Ectodermal cell (in vitro differentiated cells): ENCODE measurements at regions not wholly inside any gene's neighbourhood (a gene's known extent, or its start where the extent isn't known, plus 50 kb on each side); places are given as distances from the start of the nearest gene placed in this dataset.
"Not testable (repeated sequence)": the region's sequence is repeated elsewhere in the genome, so short reads cannot be mapped to it uniquely, and the experiment has no call there.

Experiments used
- H3K27ac ChIP-seq: 2 replicates; pipeline ENCODE4 v1.7.0; 2013; ENCODE audit warnings: mild to moderate bottlenecking, low read depth, low read length; ENCODE audit not compliant: insufficient read depth, poor library complexity, severe bottlenecking
- H3K27me3 ChIP-seq: 2 replicates; pipeline ENCODE4 v1.7.0; 2013; ENCODE audit warnings: mild to moderate bottlenecking, low read length; ENCODE audit not compliant: insufficient read depth, control insufficient read depth, poor library complexity, severe bottlenecking
- H3K36me3 ChIP-seq: one replicate; pipeline ENCODE4 v1.7.0; 2013; ENCODE audit warnings: low read length; ENCODE audit not compliant: control insufficient read depth, insufficient read depth
- H3K4me1 ChIP-seq: one replicate; pipeline ENCODE4 v1.7.0; 2013; ENCODE audit warnings: low read length; ENCODE audit not compliant: control insufficient read depth, insufficient read depth
- H3K4me3 ChIP-seq: 2 replicates; pipeline ENCODE4 v1.7.0; 2013; ENCODE audit warnings: low read depth, low read length, control low read depth; ENCODE audit not compliant: insufficient read depth
- H3K9me3 ChIP-seq: 2 replicates; pipeline ENCODE4 v1.7.0; 2013; ENCODE audit warnings: mild to moderate bottlenecking, low read length, moderate library complexity; ENCODE audit not compliant: control insufficient read depth
- WGBS, 2 experiments: methylation state at CpG; one replicate each; pipeline ENCODE4 v1.1.7; 2013; ENCODE audit warnings: missing lambda C conversion rate in 2 of 2; 5-methylcytosine and 5-hydroxymethylcytosine counted together

DNA sequence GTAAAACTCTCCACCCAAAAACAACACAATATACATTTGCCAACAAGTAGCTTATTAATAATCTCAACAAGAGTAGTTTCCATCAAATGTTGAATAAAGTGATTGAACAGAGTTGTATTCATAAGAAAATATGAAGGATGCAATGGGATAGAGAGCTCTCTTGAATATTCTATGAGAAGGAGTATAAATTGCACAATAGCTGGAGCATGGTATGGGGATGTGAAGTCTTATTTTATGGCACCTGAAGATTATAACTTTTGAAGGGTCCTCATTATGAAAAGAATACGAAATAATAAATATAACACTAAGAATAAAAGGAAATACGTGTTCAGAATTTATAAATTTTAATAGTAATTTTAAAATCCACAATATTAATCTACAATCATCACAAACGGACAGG, 1415.1 kb downstream of the KCNT2 start:
- WGBS, 2 experiments = no CpG with 5 or more reads among the region's 3 CpGs
- no peaks in the 10 kb centered on the region for H3K9me3 ChIP-seq
- H3K4me3 ChIP-seq = no peak overlapping the region
- H3K4me1 ChIP-seq = no peaks in the 10 kb centered on the region
- H3K27ac ChIP-seq = no peak overlapping the region
- H3K27me3 ChIP-seq = no peaks in the 10 kb centered on the region
- no peaks in the 10 kb centered on the region for H3K36me3 ChIP-seq

DNA sequence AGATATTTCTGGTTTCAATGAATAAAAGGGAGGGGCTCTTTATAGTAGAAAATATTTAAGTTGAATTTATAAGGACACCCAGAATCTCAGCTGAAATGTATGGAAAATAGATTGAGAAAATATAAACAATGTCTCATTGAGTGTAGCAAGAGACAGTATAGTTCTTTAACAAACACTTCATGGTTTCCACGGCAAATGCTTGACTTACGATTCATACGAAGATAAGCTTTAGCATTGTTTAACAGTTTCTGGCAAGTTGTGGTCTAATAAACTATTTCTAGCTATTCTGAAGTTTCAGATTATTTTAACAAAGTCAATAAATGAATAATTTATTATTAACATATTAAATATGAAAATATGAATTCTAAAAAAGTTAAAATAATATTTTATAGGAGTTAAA, 1419.4 kb downstream of the KCNT2 start:
- no peak overlapping the region for H3K4me3 ChIP-seq
- H3K36me3 ChIP-seq = no peaks in the 10 kb centered on the region
- H3K4me1 ChIP-seq = no peaks in the 10 kb centered on the region
- no peaks in the 10 kb centered on the region for H3K27me3 ChIP-seq
- H3K9me3 ChIP-seq = no peaks in the 10 kb centered on the region
- 98 to 100% methylated on average over 1 to 3 of the region's 3 CpGs for WGBS, 2 experiments
- no peak overlapping the region for H3K27ac ChIP-seq

DNA sequence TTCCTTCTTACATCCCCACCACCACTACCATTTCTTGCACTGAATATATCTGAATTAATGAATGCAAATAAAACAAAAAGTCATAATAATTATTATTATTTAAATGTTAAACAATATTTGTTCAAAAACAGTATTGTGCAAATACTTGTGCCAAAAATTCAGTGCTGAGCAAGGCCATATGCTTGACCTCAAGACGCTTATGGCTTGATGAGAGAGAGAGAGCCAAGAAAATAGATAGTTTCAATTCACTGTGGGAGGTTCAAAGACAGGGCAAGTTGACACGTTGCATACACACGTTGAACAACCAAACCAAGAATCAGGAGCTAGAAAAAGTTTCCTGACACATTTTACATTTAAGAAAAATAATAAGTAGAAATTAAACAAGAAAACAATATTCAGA, 1421.7 kb downstream of the KCNT2 start:
- no peak overlapping the region for H3K27ac ChIP-seq
- H3K4me1 ChIP-seq = no peaks in the 10 kb centered on the region
- no peaks in the 10 kb centered on the region for H3K9me3 ChIP-seq
- H3K27me3 ChIP-seq = no peaks in the 10 kb centered on the region
- 92 to 93% methylated on average over 1 to 3 of the region's 3 CpGs for WGBS, 2 experiments
- no peak overlapping the region for H3K4me3 ChIP-seq
- no peaks in the 10 kb centered on the region for H3K36me3 ChIP-seq

DNA sequence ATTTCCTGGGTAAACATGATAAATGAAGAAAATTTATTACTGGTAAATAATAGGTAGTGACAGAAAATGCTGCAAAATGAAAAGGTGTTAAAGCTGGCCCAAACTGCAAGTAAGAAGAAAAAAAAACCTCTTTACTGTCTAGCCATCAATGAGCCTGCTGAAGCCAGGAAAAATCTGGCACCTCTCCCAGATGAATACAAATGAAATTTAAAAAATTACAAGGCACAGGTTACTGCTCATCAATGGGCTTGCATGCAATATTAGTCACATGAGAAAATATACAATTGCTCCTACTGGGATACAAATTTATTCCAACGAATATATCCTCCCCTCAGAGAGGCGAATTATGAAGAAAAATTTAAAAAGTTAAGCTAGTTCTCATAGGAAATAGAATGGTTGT, 1422.5 kb downstream of the KCNT2 start:
- WGBS, 2 experiments = 79% methylated on average over 2 of the region's 2 CpGs; no CpG with 5 or more reads in 1 of the 2 experiments

DNA sequence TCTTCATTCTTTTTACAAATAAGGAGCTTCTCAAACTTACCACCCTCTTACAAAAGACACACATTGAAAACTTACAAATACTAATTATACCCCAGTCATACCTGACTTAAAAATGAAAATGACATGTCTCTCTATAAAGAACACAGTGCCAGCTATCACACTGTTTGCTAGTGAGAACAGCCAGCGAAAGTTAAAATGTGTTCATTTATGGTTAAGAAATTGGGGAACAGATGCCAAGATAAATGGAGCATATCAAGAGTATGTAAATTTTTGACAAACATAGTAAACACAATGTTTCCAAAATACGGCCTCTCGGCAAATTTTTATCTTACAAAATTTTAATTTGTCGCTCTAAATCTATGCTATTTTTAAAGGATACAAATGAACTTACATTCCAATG, 1422.9 kb downstream of the KCNT2 start:
- Histone ChIP-seq H3K4me3 (no peak overlapping the region), H3K27me3 (no peaks in the 10 kb centered on the region), H3K36me3 (no peaks in the 10 kb centered on the region), H3K4me1 (no peaks in the 10 kb centered on the region), H3K27ac (no peak overlapping the region), H3K9me3 (no peaks in the 10 kb centered on the region)
- 98% methylated on average over 3 of the region's 4 CpGs; no CpG with 5 or more reads in 1 of the 2 experiments for WGBS, 2 experiments

More for the DNA sequence above, 1422.5 kb downstream of the KCNT2 start:
- Histone ChIP-seq H3K27ac (no peak overlapping the region), H3K4me3 (no peak overlapping the region), H3K4me1 (no peaks in the 10 kb centered on the region), H3K27me3 (no peaks in the 10 kb centered on the region), H3K36me3 (no peaks in the 10 kb centered on the region), H3K9me3 (no peaks in the 10 kb centered on the region)

DNA sequence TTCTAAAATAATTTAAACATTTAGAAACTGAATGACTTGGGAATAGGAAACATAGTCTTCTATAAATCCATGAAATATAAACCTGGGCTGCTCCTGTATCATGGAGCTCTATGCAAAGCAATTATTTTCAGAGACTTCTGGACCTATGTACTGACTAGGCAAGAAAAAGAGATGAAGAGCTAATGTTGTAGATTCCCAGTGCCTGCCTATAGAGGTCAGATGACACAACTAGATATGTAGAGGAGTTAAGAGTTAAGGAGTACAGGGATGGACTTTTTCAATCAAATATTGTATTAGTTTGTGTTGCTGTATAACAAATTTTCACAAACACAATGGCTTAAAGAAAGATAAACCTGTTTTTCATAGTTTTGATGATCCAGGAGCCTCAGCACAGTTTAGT, 1434.5 kb downstream of the KCNT2 start:
- Histone ChIP-seq H3K36me3 (no peaks in the 10 kb centered on the region), H3K27me3 (no peaks in the 10 kb centered on the region), H3K27ac (no peak overlapping the region), H3K4me3 (no peak overlapping the region), H3K9me3 (no peaks in the 10 kb centered on the region), H3K4me1 (no peaks in the 10 kb centered on the region)

DNA sequence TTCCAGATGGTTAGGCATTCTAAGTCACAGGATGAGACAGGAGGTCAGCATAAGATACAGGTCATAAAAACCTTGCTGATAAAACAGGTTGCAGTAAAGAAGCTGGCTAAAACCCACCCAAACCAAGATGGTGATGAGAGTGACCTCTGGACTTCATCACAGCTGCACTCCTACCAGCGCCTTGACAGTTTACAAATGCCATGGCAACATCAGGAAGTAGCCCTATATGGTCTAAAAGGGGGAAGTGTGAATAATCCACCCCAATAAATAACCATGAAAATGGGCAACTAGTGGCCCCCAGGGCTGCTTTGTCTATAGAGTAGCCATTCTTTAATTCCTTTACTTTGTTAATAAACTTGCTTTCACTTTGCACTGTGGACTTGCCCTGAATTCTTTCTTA, 1448.4 kb downstream of the KCNT2 start:
- not testable (repeated sequence) for H3K9me3 ChIP-seq, H3K36me3 ChIP-seq, H3K27me3 ChIP-seq, H3K27ac ChIP-seq, H3K4me1 ChIP-seq, H3K4me3 ChIP-seq
- WGBS, 2 experiments = 69 to 89% methylated on average over 1 of the region's 1 CpG

DNA sequence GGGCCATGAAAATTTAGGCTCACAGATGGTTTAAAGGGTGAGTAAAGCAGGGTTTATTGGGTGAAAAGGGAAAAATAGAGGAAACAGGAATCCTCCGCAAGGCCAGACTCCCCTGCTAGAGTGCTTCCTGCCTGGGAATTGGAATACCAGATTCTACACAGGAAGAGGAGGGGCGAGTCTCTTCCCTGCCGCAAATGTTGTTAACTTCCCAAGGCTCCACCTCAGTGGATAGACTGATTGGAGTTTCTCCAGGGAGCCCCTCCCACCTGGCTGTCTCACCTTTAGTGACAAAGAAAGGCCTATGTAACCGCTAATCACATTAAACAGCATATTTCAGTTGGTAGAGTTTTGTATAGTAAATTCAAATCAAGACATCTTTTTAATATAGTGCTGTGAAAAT, 1450.1 kb downstream of the KCNT2 start:
- no peak overlapping the region for H3K4me3 ChIP-seq
- no peaks in the 10 kb centered on the region for H3K9me3 ChIP-seq
- H3K4me1 ChIP-seq = peaks cover 3% of the 10 kb centered on the region
- H3K27ac ChIP-seq = no peak overlapping the region
- H3K27me3 ChIP-seq = no peaks in the 10 kb centered on the region
- no peaks in the 10 kb centered on the region for H3K36me3 ChIP-seq
- 91 to 92% methylated on average over 3 of the region's 4 CpGs for WGBS, 2 experiments

DNA sequence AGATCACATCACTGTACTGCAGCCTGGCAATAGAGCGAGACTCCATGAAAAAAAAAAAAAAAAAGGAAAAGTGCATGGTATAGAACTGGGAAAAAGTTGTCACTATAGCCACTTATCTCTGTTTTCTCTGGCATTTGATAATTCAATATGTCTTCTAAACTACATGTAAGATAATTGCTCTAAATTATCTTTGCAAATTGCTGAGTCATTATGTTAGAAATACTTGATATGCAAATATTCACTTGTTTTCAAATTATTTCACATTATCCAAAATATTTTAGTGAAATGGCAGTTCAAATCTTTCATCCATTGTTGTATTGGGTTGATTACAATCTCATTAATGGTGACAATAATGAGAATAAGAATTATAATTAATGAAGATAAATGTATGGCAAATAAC, 1455.1 kb downstream of the KCNT2 start:
- no peaks in the 10 kb centered on the region for H3K36me3 ChIP-seq
- WGBS, 2 experiments = 87 to 91% methylated on average over 1 of the region's 1 CpG

DNA sequence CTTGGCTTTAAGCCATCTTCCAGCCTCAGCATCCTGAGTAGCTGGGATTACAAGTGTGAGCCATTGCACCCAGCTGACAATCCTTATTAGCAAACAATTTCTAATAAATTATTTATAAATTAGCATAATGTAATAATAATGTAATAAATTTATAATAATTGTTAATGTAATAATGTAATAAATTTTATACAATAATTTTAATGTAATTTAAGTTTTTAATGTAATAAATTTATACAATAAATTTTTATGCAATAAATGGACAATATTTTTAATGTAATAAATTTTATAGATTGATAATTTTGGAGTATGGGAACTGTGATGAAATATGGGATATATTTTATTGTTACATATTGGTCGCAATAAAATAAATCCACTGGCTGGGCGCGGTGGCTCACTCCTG, 1457.5 kb downstream of the KCNT2 start:
- H3K9me3 ChIP-seq = no peaks in the 10 kb centered on the region
- H3K27ac ChIP-seq = no peak overlapping the region
- no peak overlapping the region for H3K4me3 ChIP-seq
- no peaks in the 10 kb centered on the region for H3K27me3 ChIP-seq
- no peaks in the 10 kb centered on the region for H3K36me3 ChIP-seq
- no peaks in the 10 kb centered on the region for H3K4me1 ChIP-seq
- WGBS, 2 experiments = 97 to 100% methylated on average over 3 of the region's 3 CpGs

More for the DNA sequence above, 1455.1 kb downstream of the KCNT2 start:
- H3K9me3 ChIP-seq = no peaks in the 10 kb centered on the region
- no peaks in the 10 kb centered on the region for H3K4me1 ChIP-seq
- no peaks in the 10 kb centered on the region for H3K27me3 ChIP-seq
- no peak overlapping the region for H3K27ac ChIP-seq
- H3K4me3 ChIP-seq = no peak overlapping the region

DNA sequence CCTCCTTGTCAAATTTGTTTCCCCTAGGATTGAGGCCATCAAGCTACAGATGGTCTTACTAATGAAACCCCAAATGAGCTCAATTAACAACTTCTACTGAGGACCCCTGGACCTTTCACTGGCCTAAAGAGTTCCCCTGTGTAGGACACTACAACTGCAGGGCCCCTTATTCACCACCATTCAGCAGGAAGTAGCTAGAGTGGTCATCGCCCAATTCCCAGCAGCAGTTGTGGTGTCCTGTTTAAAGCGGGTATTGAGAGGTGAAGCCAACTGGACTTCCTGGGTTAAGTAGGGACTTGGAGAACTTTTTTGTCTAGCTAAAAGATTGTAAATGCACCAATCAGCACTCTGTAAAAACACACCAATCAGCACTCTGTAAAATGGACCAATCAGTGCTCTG, 1466.9 kb downstream of the KCNT2 start:
- WGBS, 2 experiments = 96 to 100% methylated on average over 2 of the region's 2 CpGs
- Histone ChIP-seq H3K4me3 (no peak overlapping the region), H3K36me3 (no peaks in the 10 kb centered on the region), H3K27ac (no peak overlapping the region), H3K4me1 (no peaks in the 10 kb centered on the region), H3K27me3 (no peaks in the 10 kb centered on the region), H3K9me3 (no peaks in the 10 kb centered on the region)
